OCI-LY3 (cell line): ENCODE measurements at regions not wholly inside any gene's neighbourhood (a gene's known extent, or its start where the extent isn't known, plus 50 kb on each side); places are given as distances from the start of the nearest gene placed in this dataset.

Source experiments
- CTCF ChIP-seq: fragments of 200-600, 300-600 bp; sonication (generic); IDR thresholded peaks from 2 replicates; pipeline ENCODE4 v1.5.1; 2014; ENCODE audit warnings: antibody characterized with exemption, low read length, low read depth
- EZH2phosphoT487 ChIP-seq: fragments of 200-600 bp; shearing (Covaris generic); IDR thresholded peaks from 2 replicates; pipeline ENCODE4 v1.6.1; 2018; ENCODE audit warnings: antibody characterized with exemption, mixed run types, low read depth

GRCh38 chr12:113740699-113741098 lies 225.4 kb downstream of the RBM19 start:
- TF ChIP-seq CTCF (no peak), EZH2phosphoT487 (no peak)
